ENCODE measurements at regions not wholly inside any gene's neighbourhood (a gene's known extent, or its start where the extent isn't known, plus 50 kb on each side); places are given as distances from the start of the nearest gene placed in this dataset.

DNA sequence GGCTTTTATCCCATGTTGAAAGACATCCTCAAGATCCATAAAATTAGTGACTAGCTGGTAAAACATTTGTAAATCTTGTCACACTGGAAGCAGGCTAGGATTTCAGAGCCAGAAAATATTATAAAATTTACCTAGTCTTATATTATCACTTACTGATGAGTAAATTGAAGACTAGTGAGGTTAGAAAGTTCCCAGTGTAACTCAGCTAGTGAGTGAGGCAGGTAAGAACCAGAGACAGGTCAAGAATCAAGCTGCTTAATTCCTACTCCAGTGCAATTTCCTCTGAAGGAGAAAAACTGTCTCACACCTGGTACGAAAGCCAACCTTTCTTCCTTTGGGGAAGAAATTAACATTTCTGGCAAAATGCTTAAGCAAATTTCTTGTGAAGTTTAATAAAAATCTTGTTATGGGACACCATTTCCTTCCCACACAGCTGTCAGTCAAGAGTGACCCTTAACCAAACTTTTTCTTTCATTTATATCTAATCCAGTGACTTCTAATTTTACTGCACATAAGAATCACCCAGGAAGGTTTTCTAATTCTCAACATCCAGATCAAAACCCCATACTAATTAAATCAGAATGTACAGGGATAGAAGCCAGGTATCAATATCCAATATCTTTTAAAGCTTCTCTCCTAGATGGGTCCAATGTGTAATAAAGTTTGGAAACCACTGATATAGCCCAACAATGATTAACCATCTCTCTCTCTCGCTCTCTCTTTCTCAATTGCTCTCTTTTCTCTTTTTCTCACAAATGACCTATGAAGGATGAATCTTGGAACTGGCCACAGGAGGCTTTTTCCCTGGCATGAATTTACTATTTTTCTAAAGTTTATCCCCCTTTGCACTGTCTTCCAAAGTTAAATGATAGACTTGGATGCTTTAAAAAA is 264.3 kb upstream of the SLC39A10 start:
- ATAC-seq, result no peak
- intact Hi-C loops (cut with DNase I), result no loop called here
- TF ChIP-seq, protein P1, sequence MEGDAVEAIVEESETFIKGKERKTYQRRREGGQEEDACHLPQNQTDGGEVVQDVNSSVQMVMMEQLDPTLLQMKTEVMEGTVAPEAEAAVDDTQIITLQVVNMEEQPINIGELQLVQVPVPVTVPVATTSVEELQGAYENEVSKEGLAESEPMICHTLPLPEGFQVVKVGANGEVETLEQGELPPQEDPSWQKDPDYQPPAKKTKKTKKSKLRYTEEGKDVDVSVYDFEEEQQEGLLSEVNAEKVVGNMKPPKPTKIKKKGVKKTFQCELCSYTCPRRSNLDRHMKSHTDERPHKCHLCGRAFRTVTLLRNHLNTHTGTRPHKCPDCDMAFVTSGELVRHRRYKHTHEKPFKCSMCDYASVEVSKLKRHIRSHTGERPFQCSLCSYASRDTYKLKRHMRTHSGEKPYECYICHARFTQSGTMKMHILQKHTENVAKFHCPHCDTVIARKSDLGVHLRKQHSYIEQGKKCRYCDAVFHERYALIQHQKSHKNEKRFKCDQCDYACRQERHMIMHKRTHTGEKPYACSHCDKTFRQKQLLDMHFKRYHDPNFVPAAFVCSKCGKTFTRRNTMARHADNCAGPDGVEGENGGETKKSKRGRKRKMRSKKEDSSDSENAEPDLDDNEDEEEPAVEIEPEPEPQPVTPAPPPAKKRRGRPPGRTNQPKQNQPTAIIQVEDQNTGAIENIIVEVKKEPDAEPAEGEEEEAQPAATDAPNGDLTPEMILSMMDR (IDR thresholded peaks at IDR 0.05), result no peak
- Histone ChIP-seq H3K27ac (no peak overlapping the region), H3K36me3 (no peaks in the 10 kb centered on the region), H3K4me3 (no peak overlapping the region), H3K27me3 (no peaks in the 10 kb centered on the region), H3K9me3 (no peaks in the 10 kb centered on the region), H3K4me1 (no peaks in the 10 kb centered on the region)
- DNase-seq, result no peak

DNA sequence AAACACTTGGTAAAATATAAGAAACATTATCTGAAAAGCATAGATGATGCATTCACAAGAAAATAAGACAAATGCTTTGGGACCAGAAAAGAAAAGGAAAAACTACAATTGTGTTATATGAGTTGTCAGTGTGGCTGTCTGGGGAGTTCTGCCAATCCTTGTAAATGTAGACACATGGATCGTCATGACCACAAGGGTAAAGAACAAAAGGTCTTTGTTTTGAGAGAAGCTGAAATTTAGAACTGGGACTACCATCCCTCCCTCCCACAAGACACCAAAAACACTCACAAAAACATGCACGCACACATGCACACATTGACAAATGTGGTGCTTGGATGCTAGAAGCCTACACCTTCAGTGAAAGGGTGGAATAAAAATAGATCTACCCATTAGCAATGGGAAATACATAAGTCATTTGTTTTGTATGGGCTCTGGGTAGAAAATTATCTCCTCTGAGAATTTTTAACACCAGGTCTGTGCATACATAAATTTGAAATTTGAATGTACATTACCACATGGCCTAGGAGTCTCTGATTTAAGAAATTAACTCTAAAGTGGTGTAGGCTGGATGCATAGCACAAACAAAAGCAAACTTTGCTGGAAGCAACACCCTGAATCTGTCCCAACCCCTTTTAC is 266.2 kb upstream of the SLC39A10 start:
- TF ChIP-seq, protein P1 (IDR thresholded peaks at IDR 0.05), result no peak
- intact Hi-C loops (cut with DNase I), result no loop called here
- Histone ChIP-seq H3K36me3 (no peaks in the 10 kb centered on the region), H3K27ac (no peak overlapping the region), H3K4me1 (no peaks in the 10 kb centered on the region), H3K4me3 (no peak overlapping the region), H3K27me3 (no peaks in the 10 kb centered on the region), H3K9me3 (no peaks in the 10 kb centered on the region)
- ATAC-seq, result no peak
- DNase-seq, result no peak

DNA sequence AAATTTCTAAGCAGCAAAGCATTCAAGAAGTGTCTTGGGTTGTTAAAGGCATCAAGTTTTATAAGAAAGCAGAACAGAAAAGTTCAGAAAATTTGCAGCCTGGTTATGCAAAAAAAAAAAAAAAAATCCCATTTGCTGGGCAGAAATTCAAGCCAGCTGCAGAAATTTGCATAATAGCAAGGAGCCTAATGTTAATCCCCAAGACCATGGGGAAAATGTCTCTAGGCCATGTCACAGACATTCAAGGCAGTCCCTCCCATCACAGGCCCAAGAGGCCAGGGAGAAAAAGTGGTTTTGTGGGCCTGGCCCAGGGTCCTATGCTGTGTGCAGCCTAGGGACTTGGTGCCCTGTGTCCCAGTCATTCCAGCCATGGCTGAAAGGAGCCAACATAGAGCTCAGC is 269.0 kb upstream of the SLC39A10 start:
- Histone ChIP-seq H3K27ac (no peak overlapping the region), H3K4me1 (no peaks in the 10 kb centered on the region), H3K9me3 (no peaks in the 10 kb centered on the region), H3K36me3 (no peaks in the 10 kb centered on the region), H3K4me3 (no peak overlapping the region), H3K27me3 (no peaks in the 10 kb centered on the region)
- intact Hi-C loops (cut with DNase I), result no loop called here
- TF ChIP-seq, protein P1 (IDR thresholded peaks at IDR 0.05), result no peak
- DNase-seq, result no peak
- ATAC-seq, result no peak

DNA sequence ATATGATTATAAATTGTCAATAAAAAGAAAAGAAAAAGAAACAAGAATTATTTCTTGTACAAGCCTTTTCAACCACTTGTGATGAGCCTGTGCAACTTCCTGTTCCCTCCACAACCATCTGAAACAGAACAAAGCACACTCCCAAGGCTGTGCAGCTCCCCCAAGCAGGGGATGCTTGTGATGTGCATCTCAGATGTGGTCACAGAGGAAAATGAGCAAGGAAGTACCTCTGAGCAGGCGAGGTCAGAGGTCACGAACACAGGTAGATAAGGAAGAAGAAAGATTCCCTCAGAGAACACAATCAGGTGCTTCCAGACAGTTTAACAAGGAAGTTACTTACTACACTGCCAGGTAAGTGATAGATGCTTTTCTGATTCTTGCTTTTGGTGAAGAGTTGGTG is 274.8 kb upstream of the SLC39A10 start:
- intact Hi-C loops (cut with DNase I), result no loop called here
- Histone ChIP-seq H3K4me3 (no peak overlapping the region), H3K36me3 (no peaks in the 10 kb centered on the region), H3K4me1 (no peaks in the 10 kb centered on the region), H3K27me3 (no peaks in the 10 kb centered on the region), H3K9me3 (no peaks in the 10 kb centered on the region), H3K27ac (no peak overlapping the region)
- no peak for DNase-seq
- TF ChIP-seq, protein P1 (IDR thresholded peaks at IDR 0.05), result no peak
- ATAC-seq, result no peak

DNA sequence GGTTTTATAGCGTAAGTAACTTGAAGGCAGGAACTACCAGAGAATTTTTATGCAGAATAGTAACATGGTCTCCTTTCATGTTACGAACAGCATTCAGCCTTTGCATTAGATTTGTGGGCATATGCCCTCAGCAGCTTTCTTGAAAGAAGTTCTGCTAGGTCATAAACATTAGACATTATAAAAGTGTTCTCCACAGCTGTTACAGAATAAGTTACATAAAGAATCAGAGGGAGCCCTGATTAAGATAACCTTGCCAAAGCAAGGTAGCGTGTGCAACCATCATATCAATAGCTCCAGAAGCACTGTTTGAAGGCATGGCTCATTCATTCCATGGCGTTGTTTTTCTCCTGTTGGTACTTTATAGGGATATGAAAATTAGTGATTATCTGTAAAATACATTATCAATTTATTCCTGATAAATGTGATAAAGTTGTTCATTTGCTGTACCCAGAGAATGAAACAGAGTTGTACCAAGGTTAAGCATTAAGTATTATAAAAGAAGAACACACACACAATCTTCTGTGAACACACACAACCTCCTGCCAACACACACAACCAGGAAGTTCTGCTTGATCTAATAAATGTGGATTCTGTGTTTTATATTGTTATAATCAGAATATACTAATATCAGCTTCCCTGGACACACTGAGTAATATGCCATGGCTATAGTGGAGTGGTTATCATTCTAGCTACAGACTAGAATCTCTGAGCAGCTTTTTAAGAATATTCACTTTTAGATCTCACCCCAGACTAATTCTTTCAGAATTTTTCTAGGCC is 286.7 kb upstream of the SLC39A10 start:
- Histone ChIP-seq H3K4me3 (no peak overlapping the region), H3K27me3 (no peaks in the 10 kb centered on the region), H3K27ac (no peak overlapping the region), H3K9me3 (peaks cover 0 to 1% of the 10 kb centered on the region in 2 donors), H3K4me1 (no peaks in the 10 kb centered on the region), H3K36me3 (no peaks in the 10 kb centered on the region)
- TF ChIP-seq, protein P1 (IDR thresholded peaks at IDR 0.05), result no peak
- DNase-seq (no peak), ATAC-seq (no peak)
- intact Hi-C loops (cut with DNase I), result no loop called here

All from left lung (tissue), 4 donors.